ENCODE measurements at regions not wholly inside any gene's neighbourhood (a gene's known extent, or its start where the extent isn't known, plus 50 kb on each side); places are given as distances from the start of the nearest gene placed in this dataset.

DNA sequence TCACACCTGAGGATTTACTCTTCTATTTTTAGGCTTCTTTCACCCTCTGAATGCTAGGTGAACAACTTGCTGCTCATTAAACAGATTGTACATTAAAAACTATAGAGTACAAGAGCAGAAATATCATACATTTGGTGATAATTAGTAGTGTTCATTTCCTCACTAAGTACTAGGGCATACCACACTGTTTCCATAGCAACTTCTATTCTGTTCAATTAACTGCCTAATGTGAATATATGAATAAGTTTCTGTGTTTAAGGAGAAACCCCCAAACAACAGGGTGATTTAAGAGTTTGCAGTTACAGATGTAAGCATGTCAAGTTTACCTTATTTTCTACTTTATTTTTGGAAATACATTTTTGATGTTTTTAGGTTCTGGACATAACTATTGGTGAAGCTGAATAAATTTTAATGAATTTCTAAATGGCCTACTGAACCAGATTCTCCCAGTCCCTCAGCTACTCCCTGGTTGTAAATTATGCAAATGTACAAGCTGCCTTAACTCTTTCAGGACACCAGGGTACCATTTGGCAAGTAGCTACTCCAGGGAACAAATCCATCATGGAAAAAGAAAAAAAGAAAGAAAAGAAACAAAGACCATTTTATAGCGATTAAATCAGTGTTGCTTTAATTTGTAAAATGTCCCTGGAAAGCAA, 199.8 kb upstream of the NAV3 start:
- DNase-seq (ENCODE audit: low read depth in 2 of 3, low spot score in 1 of 3), result no peak

DNA sequence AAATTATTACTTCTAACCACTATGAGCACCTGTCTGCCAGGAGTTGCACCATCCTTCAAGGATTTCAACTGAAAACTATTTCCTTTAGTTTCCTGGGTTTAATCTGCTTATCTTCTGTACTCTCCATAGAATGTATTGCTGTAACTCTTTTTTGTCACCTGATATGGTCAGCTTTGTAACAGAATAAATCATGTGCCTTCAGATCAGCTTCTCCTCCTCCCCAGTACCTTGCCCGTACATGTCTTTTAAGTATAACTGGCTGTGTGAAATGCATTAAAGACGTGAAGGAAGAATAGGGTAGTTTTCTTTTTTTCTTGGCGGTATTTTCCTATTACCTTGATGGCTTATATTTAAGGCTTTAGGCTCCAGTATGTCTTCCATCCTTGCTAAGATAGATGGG, 200.3 kb upstream of the NAV3 start:
- no peak for DNase-seq (ENCODE audit: low read depth in 2 of 3, low spot score in 1 of 3)

DNA sequence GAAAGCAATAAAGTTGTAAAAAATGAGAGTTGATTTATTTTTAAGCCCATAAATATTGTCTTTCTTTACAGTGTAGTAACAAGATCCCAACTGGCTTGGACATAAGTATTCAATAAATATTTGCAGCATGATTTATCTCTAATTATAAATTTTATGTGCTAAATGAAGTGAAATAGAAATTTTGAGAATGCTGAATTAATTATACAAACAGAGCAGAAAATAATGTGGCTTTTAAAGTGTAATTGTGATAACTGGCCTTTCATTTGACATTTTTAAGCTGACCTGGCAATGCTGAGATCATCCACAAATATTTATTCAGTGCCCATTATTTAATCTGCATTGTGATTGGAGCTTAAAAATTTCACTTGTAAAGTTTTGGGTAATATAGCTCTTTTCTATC, 201.6 kb upstream of the NAV3 start:
- DNase-seq (ENCODE audit: low read depth in 2 of 3, low spot score in 1 of 3), result no peak

DNA sequence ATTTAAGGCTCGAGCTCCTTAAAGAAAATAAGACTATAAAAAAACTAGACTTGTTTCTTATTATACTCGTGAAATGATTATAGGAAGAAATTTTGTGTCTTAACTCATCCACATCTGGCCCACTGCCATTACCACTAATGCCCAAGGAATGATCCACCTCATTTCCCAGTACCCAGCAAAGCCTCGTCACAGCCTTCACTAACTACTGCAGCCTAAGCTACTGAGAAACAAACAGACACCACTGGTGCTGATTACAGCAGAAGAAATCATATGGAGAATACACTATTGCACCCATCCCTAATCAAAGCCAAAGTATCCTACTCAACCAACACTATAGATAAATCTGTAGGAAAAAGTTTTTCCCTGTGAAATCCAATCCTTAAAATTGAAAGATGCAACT, 205.3 kb upstream of the NAV3 start:
- DNase-seq (ENCODE audit: low read depth in 2 of 3, low spot score in 1 of 3), result no peak

DNA sequence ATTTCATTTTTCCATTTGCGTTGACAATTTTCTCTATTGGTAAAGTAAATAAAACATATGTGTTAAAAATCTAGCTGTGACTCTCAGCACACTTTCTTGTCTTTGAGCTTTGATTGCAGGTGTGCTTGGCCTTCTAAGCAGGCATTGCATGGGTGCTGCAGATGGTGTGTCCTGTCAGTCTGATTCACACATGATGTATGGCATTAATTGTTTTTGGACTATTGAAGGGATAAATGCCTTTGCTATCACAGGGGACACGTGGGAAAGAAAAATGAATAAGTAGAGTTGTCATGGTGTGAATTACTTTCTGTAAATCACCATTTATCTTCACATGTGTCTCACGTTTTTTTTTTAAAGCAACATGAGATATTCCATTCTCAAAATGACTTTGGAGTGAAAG, 211.3 kb upstream of the NAV3 start:
- no peak for DNase-seq (ENCODE audit: low read depth in 2 of 3, low spot score in 1 of 3)

DNA sequence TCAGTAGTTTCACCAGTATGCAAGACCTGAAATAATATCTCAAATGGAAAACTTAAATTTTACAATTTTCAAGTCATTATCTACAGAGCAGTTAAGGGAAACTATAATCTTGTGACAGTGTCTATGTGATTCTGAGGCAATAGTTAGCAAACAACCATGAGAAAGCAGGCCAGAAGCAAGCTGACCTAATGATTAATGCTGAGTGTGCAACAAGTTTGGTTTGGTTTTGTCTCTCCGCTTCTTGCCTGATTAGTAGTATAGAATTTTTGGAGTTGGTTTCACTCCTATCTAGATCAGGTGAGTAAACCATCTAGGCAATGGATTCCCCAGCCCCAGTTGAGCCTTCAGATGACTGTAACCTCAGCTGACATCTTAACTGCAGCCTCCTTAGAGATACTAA, 212.9 kb upstream of the NAV3 start:
- no peak for DNase-seq (ENCODE audit: low read depth in 2 of 3, low spot score in 1 of 3)

DNA sequence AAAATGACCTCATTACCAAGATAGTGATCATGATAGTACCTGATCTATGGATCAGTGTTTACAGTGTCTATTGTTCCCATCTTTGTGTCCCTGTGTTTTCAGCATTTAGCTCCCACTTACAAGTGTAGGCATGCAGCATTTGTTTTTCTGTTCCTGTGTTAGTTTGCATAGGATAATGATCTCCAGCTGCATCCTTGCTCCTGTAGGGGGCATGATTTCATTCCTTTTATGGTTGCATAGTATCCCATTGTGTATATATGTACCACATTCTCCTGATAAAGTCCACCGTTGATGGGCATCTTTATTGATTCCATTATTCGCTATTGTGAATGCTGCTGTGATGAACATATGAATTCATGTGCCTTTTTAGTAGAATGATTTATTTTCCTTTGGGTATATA, 215.4 kb upstream of the NAV3 start:
- no peak for DNase-seq (ENCODE audit: low read depth in 2 of 3, low spot score in 1 of 3)

DNA sequence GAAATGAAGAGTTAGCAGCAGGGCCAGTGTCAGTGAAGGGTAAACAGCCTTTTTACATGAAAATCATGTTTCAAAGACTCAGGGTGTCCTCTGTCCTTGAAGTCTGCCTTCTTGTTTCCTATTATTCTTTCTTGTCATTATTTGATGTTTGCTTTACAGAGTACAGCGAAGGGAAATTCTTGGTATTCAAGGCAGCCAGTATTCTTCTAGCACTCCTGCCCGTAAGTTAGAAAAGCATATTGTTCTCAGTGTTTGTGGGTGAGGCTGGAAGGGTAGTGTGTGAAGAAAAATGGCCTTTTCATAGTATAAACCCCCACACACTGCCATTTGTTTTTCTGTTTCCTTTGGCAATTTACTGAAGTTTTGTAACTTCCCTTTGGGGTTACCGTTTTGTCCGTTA, 217.3 kb upstream of the NAV3 start:
- no peak for DNase-seq (ENCODE audit: low read depth in 2 of 3, low spot score in 1 of 3)

DNA sequence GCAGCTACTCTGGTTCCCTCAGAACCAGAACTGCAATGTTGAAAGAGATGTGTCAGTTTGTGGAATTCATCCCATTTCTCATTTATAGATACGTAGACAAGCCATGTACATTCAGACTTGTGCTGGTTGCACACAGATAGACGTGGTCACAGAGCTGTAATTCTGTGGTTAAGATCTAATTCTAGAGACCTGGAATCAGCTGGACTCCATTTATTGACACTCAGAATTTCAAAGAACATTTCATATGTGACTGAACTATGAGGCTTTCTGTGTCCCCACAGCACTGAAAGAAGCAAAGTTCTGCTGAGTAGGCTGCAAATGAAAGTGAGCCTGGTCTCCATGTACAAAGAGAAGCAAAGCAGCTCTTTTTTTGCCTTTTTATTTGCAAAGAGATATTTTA, 220.2 kb upstream of the NAV3 start:
- no peak for DNase-seq (ENCODE audit: low read depth in 2 of 3, low spot score in 1 of 3)

DNA sequence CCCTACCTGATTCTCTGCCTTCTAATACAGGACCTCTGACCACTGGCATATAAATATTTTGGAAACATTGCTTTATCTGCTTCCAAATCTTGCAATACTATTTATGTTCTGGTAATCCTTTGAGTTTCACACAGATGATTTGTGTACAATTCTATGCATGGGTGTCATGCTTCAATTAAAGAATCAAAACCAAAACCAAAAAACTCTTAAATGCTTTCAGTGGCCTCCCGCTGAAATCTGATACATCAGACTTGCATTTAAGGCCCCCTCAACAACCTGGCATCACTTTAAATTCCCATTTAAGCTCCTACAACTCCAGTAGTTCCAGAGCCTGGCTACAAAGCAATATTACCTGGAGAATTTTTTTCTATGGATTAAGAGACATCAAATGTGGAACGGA, 221.7 kb upstream of the NAV3 start:
- no peak for DNase-seq (ENCODE audit: low read depth in 2 of 3, low spot score in 1 of 3)

DNA sequence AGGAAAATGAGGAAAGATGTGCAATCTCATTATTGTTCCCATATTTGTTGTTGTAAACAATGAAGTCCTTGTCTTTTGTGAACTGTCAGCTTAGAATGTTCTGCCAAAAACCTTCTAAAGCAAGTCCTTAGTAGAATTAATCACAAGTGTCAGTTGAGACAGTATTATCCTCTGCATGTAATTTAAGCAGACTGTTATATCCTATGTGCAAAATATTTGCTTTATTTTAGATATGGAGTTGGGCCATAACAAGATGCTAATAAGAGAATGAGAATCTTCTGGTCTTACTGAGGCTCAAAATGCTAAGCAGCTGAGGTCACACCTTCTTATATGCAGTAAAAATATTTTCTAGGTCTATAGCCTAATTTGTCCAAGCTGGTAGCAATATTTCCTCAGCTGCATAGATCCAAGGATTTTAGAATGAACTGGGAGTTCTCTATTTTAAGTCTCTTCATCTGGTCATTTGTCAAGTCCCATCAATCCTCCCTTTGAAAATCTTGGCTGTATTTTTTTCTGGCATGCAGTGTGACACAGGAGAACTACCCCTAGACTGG, 222.3 kb upstream of the NAV3 start:
- DNase-seq (ENCODE audit: low read depth in 2 of 3, low spot score in 1 of 3), result no peak

DNA sequence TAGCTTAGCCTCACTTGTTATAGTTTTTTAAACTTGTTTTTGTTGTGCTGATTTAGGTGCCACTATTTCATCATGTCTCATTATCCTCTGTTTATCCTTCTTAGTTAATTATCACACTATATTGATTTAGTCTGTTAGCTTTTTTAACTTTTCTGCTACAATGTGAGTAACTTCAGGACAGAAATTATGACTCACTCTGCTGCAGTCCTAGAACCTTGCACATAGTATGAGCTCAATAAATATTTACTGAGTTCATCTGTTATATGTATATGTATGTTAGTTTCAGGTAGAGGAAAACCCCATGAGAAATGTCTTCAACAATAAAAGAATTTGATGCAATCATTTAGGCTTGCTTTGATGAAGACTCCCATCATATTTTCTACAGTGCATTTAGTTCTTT, 224.3 kb upstream of the NAV3 start:
- no peak for DNase-seq (ENCODE audit: low read depth in 2 of 3, low spot score in 1 of 3)

DNA sequence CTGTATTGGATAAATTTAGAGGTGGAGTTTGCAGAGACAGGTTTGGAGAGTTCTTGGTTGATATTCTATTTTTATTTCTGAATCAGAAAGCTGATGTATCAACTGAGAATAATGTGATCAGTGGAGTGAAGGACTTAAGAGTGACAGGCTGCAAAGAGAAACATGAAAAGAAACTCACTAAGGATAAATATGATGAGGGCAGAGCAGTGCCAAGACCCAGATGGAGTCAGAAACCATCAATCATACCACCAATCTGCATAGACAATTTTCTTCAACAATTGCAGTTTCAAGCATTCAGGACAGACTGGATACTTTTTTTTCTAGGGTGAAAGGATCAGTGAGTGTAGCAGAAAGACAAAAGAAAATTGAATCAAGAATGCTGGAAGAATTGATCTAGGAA, 226.7 kb upstream of the NAV3 start:
- no peak for DNase-seq (ENCODE audit: low read depth in 2 of 3, low spot score in 1 of 3)

DNA sequence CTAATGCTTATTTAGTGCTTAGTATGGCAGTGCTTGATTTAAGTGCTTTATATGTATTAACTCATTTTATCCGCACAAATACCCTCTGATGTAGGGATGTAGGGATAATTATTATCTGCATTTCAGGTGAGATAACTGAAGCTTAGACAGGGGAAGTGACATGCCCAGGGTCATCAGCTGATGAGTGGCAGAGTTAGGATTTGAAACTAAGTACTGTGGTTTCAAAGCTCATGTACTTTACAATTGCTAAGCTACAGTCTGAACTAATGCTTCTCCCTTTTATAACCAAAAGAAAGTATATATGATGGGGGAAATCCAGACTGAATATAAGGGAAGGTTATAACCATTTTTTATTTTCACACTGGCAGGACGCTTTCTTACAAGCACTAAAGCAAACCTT, 229.6 kb upstream of the NAV3 start:
- DNase-seq (ENCODE audit: low read depth in 2 of 3, low spot score in 1 of 3), result no peak

DNA sequence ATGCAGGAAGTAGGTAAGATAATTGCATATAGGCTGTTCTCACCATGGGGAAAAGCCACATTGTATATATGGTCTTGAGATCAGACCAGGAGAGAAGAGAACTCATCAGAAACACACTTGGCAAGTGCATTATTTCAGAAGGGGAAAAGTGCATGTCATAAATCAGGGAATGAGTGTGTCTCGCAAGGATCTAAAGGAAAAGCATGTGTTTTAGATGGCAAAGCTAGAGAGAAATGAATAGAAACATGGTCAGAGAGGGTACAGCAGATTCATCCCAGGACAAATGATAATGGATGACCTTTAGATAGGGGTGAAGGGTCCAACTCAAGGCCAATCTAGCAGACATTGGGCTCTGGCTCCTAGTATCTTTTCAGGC, 230.2 kb upstream of the NAV3 start:
- DNase-seq (ENCODE audit: low read depth in 2 of 3, low spot score in 1 of 3), result no peak

DNA sequence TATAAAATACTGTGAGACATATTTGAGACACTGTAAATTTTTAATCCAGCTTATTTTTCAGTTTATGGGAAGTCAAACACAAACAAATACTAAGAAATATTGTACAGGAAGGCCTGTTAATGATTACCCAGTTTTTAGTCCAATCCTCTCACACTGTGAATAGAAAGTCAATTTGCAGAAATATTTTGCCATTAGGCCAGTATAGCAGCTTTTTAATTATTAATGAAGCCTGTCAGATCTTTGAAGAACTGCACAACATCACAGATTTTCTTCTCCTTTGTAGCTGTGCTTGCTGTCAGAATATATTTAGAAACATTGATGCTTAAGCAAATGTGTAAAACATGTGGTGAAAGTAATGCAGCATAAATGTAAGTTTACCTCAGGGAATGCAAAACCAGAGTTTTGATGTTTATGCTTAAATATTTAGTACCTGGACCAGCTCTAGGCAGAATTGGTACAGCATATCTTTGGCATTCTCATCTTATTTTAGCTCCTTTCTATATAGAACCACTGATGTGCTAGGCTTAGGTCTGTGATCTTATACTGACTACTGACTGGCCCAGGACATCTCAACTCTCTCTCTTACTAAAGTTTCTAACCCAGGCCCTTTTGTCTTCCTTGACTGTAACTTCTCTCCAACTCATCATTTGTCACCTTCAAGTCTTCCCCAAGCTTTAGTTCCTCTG, 230.8 kb upstream of the NAV3 start:
- no peak for DNase-seq (ENCODE audit: low read depth in 2 of 3, low spot score in 1 of 3)

DNA sequence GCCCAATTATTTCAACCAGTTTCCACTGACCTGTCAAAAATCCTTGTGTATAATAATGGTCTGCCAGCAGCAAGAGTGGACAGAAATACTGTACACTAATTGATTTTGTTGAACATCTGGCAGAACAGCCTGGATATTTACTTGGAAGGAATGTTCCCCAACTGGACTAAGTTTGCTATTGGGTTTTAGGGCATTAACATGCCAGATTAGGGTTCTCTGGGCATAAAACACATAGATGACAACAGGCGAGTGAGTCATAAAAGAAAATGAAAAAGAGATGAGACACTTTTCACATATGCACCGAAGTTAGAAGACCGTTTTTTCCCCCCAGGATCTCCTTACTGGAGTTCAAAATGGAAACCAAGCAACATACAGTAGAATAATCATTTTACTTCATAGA, 236.3 kb upstream of the NAV3 start:
- DNase-seq (ENCODE audit: low read depth in 2 of 3, low spot score in 1 of 3), result no peak

DNA sequence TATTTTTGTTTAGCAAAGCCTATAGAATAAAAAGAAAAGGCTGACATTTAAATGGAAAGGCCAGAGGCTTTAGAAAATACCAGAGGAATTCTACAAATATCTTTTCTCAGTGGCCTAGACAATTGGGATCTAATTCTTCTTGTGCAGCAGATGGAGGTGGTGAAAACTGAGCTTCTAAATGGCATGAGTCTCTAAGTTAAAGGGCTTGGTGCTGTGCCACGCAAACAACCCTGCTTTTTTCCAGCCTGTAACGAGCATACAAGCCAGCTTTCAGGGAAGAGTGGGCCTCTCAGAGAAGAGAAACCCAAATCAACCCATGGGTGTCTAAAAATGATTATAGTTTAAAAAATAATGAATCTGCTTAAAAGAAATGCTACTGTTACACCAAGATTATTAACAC, 237.9 kb upstream of the NAV3 start:
- DNase-seq (ENCODE audit: low read depth in 2 of 3, low spot score in 1 of 3), result no peak

DNA sequence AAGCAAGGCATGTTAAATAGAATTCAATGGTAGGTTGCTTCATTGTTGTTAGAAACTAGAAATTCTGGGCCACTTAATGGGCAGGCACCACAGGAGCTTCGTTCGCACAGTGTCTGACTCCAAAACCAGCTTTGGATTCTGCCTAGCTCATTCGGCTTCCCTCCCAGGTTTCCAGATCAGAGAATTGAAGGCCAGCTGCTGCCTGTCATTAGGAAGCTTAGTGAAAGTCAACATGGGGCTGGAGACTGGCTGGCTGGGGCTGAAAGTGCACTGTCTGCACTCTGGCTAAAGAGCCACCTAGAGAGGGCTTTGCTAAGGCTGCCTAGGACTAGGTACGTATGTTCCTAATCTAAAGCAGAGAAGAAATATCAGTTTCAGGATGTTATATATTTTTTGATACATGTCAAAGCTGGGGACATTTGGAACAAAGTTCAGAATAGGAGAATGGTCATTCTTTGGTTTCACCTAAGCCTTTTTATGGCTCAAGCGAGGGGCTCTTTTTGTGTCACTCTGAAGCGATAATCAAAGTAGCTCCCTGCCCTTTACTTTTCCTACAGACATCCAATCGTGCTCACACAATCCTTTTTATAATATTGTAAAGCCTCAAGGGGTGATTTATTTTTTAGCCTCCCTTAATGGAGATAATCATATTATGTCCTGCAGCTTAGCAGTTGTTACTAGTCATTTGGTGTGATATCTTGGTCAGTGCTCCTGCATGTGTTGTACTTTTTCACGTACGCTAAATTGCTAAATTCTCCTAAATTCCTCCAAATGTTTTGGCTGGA, 238.5 kb upstream of the NAV3 start:
- no peak for DNase-seq (ENCODE audit: low read depth in 2 of 3, low spot score in 1 of 3)

DNA sequence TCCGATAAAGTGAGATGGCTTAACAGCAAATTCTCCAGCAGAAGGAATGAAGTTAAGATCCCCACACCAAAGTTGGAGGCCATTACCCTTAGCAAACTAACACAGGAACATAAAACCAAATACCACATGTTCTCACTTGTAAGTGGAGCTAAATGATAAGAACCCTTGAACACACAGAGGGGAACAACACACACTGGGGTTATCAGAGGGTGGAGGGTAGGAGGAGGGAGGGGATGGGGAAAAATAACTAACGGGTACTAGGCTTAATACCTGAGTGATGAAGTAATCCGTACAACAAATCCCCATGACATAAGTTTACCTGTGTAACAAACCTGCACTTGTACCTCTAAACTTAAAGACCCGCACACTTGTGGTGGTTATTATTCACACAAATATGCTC, 240.4 kb upstream of the NAV3 start:
- DNase-seq (ENCODE audit: low read depth in 2 of 3, low spot score in 1 of 3), result no peak

DNA sequence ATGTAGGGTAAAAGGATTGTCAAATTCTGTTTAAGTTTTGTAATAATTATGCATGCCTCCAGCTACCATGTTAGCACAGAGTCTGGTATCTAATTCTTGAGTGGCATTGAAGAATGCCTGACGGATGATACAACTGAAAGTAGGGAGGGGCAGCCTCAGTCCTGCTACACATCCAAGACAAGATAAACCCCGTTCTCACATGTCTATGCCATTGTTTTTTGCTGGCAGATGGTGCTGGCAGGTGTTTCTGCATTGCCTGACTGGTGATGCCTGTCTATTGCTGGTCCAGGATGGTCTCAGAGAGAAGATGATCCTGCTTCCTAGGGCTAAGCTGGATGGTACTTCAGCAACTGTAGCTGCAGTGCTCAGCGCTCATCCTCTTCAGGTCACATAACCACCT, 245.8 kb upstream of the NAV3 start:
- no peak for DNase-seq (ENCODE audit: low read depth in 2 of 3, low spot score in 1 of 3)

DNA sequence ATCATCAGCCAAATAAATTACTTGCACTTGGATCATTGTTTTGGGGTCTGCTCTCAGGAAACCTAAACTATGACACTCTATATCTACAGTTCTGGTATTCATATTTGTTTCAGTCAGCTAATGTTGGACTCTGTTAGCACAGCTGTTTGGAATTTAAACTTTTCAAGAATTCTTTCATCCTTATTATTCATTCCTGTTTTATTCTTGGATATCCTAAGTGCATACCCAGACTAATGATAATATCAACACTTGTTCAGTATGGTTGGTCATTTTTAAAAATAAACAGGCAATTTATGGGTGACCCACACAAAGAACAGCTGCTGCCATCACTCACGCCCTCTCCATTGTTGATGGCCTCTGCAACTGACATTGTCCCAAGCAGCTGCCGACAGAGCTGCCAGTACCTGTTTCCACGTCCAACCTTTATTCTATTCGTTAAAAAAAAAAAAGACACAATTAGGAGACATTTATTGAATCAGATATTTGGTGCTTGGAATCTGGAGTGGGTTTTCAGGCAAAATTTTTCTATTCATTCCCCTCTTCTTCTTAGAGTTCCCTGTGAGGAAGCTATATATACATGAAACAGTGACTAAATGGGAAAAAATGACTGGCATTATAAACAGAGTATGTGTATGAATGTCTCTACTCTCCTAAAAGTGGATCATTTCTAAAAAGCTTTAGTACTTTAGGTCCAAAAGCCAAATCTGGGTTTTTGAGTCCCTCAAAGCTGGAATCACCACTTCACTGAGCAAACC, 252.1 kb upstream of the NAV3 start:
- no peak for DNase-seq (ENCODE audit: low read depth in 2 of 3, low spot score in 1 of 3)

Measured in stimulated activated CD4-positive, alpha-beta T cell treated with anti-CD3 and anti-CD28 coated beads, Interleukin-12 subunit alpha, Interleukin-12 subunit beta, amount 100 ng/mL, for 48 hours (primary cell).